Natural killer cell (primary cell): ENCODE measurements at regions not wholly inside any gene's neighbourhood (a gene's known extent, or its start where the extent isn't known, plus 50 kb on each side); places are given as distances from the start of the nearest gene placed in this dataset.

Experiments used
- ATAC-seq, 3 donors: fragments of 150-1000 bp in 2 of 3; fragments of 200-7000 bp in 1 of 3; cut with Tn5 transposase; 1 replicate in 1 of 3; 2 replicates in 2 of 3; pipeline ENCODE4 v1.10.0; 2021; ENCODE audit warnings: mild to moderate bottlenecking in 2 of 3, moderate library complexity in 2 of 3
- DNase-seq, 2 donors: peaks; one replicate each; pipeline versions ENCODE4 v3.0.0 to v3.0.0-alpha.2; 2013 to 2021; ENCODE audit warnings: mixed read lengths in 1 of 2
- H3K27ac ChIP-seq: one replicate; pipeline ENCODE4 v1.5.1; 2013; ENCODE audit warnings: mild to moderate bottlenecking, low read length
- H3K27me3 ChIP-seq: one replicate; pipeline ENCODE4 v1.6.1; 2013; ENCODE audit warnings: low read length; ENCODE audit not compliant: control insufficient read depth, insufficient read depth
- H3K36me3 ChIP-seq: one replicate; pipeline ENCODE4 v1.6.1; 2013; ENCODE audit warnings: low read length; ENCODE audit not compliant: control insufficient read depth, insufficient read depth
- H3K4me1 ChIP-seq: one replicate; pipeline ENCODE4 v1.6.1; 2013; ENCODE audit warnings: low read length; ENCODE audit not compliant: control insufficient read depth, insufficient read depth
- H3K4me3 ChIP-seq: one replicate; pipeline ENCODE4 v1.5.1; 2013; ENCODE audit warnings: low read length
- H3K9me3 ChIP-seq: one replicate; pipeline ENCODE4 v1.6.1; 2013; ENCODE audit warnings: low read length; ENCODE audit not compliant: control insufficient read depth, insufficient read depth
- H3K27ac Mint-ChIP-seq, 2 donors: one replicate each; pipeline ENCODE4 v1.8.0; 2022; ENCODE audit warnings: mild to moderate bottlenecking in 2 of 2, mixed read lengths in 2 of 2, moderate library complexity in 1 of 2
- H3K27me3 Mint-ChIP-seq, 2 donors: one replicate each; pipeline ENCODE4 v1.8.0; 2022; ENCODE audit warnings: low read depth in 2 of 2, mixed read lengths in 2 of 2
- H3K36me3 Mint-ChIP-seq: one replicate; pipeline ENCODE4 v1.8.0; 2022; ENCODE audit warnings: mixed read lengths
- H3K4me1 Mint-ChIP-seq, 2 donors: one replicate each; pipeline ENCODE4 v1.8.0; 2022; ENCODE audit warnings: mixed read lengths in 2 of 2
- H3K4me3 Mint-ChIP-seq: one replicate; pipeline ENCODE4 v1.8.0; 2022; ENCODE audit warnings: mild to moderate bottlenecking, moderate library complexity, mixed read lengths
- H3K9me3 Mint-ChIP-seq, 2 donors: one replicate each; pipeline ENCODE4 v1.8.0; 2022; ENCODE audit warnings: mixed read lengths in 2 of 2
- WGBS: methylation state at CpG from one replicate; pipeline ENCODE4 v1.1.7; 2013; ENCODE audit warnings: missing lambda C conversion rate; ENCODE audit not compliant: insufficient coverage; 5-methylcytosine and 5-hydroxymethylcytosine counted together
- intact Hi-C: fragments of 100-400 bp; cut with micrococcal nuclease; formaldehyde crosslinking; loops from one replicate; pipeline ENCODE4 v1.14.2; 2022
- TF ChIP-seq, protein P1 (sequence below): fragments of 200-600 bp; IDR thresholded peaks from one replicate; pipeline ENCODE4 v1.8.0; 2022; ENCODE audit warnings: antibody characterized with exemption

GRCh38 chr10:1920941-1921340 is 183.6 kb upstream of the ADARB2 start:
- H3K9me3 ChIP-seq, result no peaks in the 10 kb centered on the region
- ATAC-seq (no peak), DNase-seq (no peak)
- no peak overlapping the region for H3K27ac ChIP-seq
- H3K4me3 Mint-ChIP-seq, result no peak overlapping the region
- TF ChIP-seq, protein P1, sequence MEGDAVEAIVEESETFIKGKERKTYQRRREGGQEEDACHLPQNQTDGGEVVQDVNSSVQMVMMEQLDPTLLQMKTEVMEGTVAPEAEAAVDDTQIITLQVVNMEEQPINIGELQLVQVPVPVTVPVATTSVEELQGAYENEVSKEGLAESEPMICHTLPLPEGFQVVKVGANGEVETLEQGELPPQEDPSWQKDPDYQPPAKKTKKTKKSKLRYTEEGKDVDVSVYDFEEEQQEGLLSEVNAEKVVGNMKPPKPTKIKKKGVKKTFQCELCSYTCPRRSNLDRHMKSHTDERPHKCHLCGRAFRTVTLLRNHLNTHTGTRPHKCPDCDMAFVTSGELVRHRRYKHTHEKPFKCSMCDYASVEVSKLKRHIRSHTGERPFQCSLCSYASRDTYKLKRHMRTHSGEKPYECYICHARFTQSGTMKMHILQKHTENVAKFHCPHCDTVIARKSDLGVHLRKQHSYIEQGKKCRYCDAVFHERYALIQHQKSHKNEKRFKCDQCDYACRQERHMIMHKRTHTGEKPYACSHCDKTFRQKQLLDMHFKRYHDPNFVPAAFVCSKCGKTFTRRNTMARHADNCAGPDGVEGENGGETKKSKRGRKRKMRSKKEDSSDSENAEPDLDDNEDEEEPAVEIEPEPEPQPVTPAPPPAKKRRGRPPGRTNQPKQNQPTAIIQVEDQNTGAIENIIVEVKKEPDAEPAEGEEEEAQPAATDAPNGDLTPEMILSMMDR, result no peak
- no peaks in the 10 kb centered on the region for H3K36me3 Mint-ChIP-seq
- no peak overlapping the region for H3K4me3 ChIP-seq
- 83% methylated on average over 1 of the region's 4 CpGs for WGBS
- peaks cover 0 to 3% of the 10 kb centered on the region in 2 donors for H3K27me3 Mint-ChIP-seq
- peaks cover 5% of the 10 kb centered on the region for H3K4me1 ChIP-seq
- H3K27ac Mint-ChIP-seq, result no peak overlapping the region
- H3K36me3 ChIP-seq, result no peaks in the 10 kb centered on the region
- H3K27me3 ChIP-seq, result no peaks in the 10 kb centered on the region
- intact Hi-C loops, result no loop called here
- H3K9me3 Mint-ChIP-seq, result no peaks in the 10 kb centered on the region
- no peaks in the 10 kb centered on the region for H3K4me1 Mint-ChIP-seq

- ATAC-seq (no peak), DNase-seq (no peak)
- no peak overlapping the region for H3K4me3 Mint-ChIP-seq
- no peak overlapping the region for H3K27ac Mint-ChIP-seq
- H3K4me3 ChIP-seq, result no peak overlapping the region
- H3K9me3 ChIP-seq, result no peaks in the 10 kb centered on the region
- H3K27me3 ChIP-seq, result no peaks in the 10 kb centered on the region
- TF ChIP-seq, protein P1, result no peak
- no peaks in the 10 kb centered on the region for H3K9me3 Mint-ChIP-seq
- 58% methylated on average over 3 of the region's 4 CpGs for WGBS
- peaks cover 5% of the 10 kb centered on the region for H3K4me1 ChIP-seq
- H3K27ac ChIP-seq, result no peak overlapping the region
- H3K27me3 Mint-ChIP-seq, result peaks cover 0 to 3% of the 10 kb centered on the region in 2 donors
- no peaks in the 10 kb centered on the region for H3K36me3 Mint-ChIP-seq
- intact Hi-C loops, result no loop called here
- H3K4me1 Mint-ChIP-seq, result no peaks in the 10 kb centered on the region
- no peaks in the 10 kb centered on the region for H3K36me3 ChIP-seq
These were observed 182.8 kb upstream of the ADARB2 start for GRCh38 chr10:1920127-1920526.

DNA sequence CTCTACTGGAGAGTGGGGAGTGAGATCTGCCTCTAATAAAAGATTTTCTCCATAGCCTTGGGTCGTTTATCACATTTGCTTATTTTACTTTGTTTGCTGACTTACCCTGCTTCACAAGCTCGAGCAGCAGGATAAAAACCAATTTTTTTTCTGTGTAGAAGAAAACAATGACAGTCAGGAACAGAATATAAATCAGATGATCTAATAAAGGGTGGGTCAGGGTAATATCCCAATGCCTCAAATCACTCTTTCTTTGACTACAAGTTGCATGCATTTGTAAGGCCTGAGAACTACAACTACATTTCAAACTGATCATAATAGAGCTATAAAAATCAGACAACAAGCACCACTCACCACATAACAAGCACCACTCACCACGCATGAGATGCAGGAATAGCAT is 174.4 kb upstream of the ADARB2 start:
- Mint-ChIP-seq H3K9me3 (peaks cover 0 to 3% of the 10 kb centered on the region in 2 donors), H3K4me3 (no peak overlapping the region), H3K36me3 (no peaks in the 10 kb centered on the region), H3K27me3 (no peaks in the 10 kb centered on the region), H3K27ac (no peak overlapping the region), H3K4me1 (no peaks in the 10 kb centered on the region)
- ATAC-seq (no peak), DNase-seq (no peak)
- Histone ChIP-seq H3K4me3 (no peak overlapping the region), H3K27me3 (no peaks in the 10 kb centered on the region), H3K36me3 (no peaks in the 10 kb centered on the region), H3K4me1 (no peaks in the 10 kb centered on the region), H3K9me3 (no peaks in the 10 kb centered on the region), H3K27ac (no peak overlapping the region)
- TF ChIP-seq, protein P1, result no peak
- intact Hi-C loops, result no loop called here
- WGBS, result 56% methylated on average over 2 of the region's 3 CpGs

DNA sequence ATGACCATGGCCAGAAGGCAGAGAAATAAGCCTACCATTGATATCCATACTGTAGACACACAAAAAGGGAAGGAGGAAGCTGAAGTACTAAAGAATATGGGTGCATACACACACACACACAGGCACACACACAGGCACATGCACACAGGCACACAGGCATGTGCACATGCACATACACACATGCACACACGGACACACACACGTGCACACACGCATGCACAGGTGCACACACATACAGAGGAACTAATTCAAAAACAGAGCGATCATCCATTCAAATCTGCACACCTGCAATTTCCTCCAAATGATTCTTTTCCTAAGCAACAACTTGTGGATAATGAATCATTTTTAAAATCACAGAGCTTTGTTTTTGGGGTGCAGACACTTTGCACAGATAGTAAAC is 166.7 kb upstream of the ADARB2 start:
- ATAC-seq (no peak), DNase-seq (no peak)
- Histone ChIP-seq H3K4me1 (no peaks in the 10 kb centered on the region), H3K36me3 (no peaks in the 10 kb centered on the region), H3K9me3 (no peaks in the 10 kb centered on the region), H3K4me3 (no peak overlapping the region), H3K27me3 (no peaks in the 10 kb centered on the region), H3K27ac (no peak overlapping the region)
- TF ChIP-seq, protein P1, result no peak
- Mint-ChIP-seq H3K4me1 (no peaks in the 10 kb centered on the region), H3K9me3 (peaks cover 0 to 2% of the 10 kb centered on the region in 2 donors), H3K4me3 (no peak overlapping the region), H3K27me3 (peaks cover 0 to 4% of the 10 kb centered on the region in 2 donors), H3K27ac (no peak overlapping the region), H3K36me3 (no peaks in the 10 kb centered on the region)
- intact Hi-C loops, result no loop called here
- 92% methylated on average over 4 of the region's 4 CpGs for WGBS
